ENCODE measurements at regions not wholly inside any gene's neighbourhood (a gene's known extent, or its start where the extent isn't known, plus 50 kb on each side); places are given as distances from the start of the nearest gene placed in this dataset.
A peak's percentile ranks its signal among the peaks of the same experiment; 100 is the strongest.

GRCh38 chr3:31448035-31448881 lies 84.5 kb upstream of the STT3B start:
- POLR2A ChIA-PET: interaction anchor here (0.7 kb wide), 1 partner anchor 9 kb away, joined by 4 read pairs; no protein-coding TSS in a partner anchor
- peak overlapping the region; percentile 0 for H3K4me3 Mint-ChIP-seq
- peaks cover 14% of the 10 kb centered on the region for H3K36me3 Mint-ChIP-seq
- ATAC-seq (ENCODE audit: low read depth): peak; percentile 65
- H3K4me1 Mint-ChIP-seq: peaks cover 11% of the 10 kb centered on the region
- H3K27ac Mint-ChIP-seq: peak overlapping the region; percentile 48
- no peaks in the 10 kb centered on the region for H3K27me3 Mint-ChIP-seq
- peak; percentile 46 for DNase-seq
- H3K9me3 Mint-ChIP-seq: peaks cover 11% of the 10 kb centered on the region

- no peak for DNase-seq
- POLR2A ChIA-PET: no interaction called here
- peak overlapping the region; percentile 0 for H3K4me3 Mint-ChIP-seq
- no peak for ATAC-seq (ENCODE audit: low read depth)
- peaks cover 12% of the 10 kb centered on the region for H3K9me3 Mint-ChIP-seq
- peaks cover 16% of the 10 kb centered on the region for H3K36me3 Mint-ChIP-seq
- H3K27ac Mint-ChIP-seq: peak overlapping the region; percentile 48
- peaks cover 3% of the 10 kb centered on the region for H3K27me3 Mint-ChIP-seq
- H3K4me1 Mint-ChIP-seq: peaks cover 11% of the 10 kb centered on the region
Observed at GRCh38 chr3:31448882-31449243, 83.9 kb upstream of the STT3B start.

DNA sequence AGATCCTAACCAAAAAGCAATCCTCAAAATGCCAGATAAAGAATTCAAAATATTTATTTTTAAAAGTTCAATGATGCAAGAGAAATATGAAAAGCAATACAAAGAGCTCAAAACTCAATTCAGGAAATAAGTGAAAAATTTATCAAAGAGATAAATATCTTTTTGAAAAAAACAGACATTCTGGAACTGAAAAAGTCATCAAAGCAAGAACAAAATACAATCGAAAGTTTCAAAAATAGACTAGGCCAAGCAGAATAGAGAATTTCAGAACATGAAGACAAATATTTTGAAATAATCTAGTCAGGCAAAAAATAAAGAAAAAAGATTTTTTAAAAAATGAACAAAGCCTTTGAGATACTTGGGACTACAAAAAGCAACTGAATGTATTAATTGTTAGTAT lies 83.4 kb upstream of the STT3B start:
- DNase-seq (no peak), ATAC-seq (ENCODE audit: low read depth) (no peak)
- peaks cover 12% of the 10 kb centered on the region for H3K9me3 Mint-ChIP-seq
- peaks cover 3% of the 10 kb centered on the region for H3K27me3 Mint-ChIP-seq
- H3K4me3 Mint-ChIP-seq: no peak overlapping the region
- POLR2A ChIA-PET: no interaction called here
- peaks cover 16% of the 10 kb centered on the region for H3K36me3 Mint-ChIP-seq
- H3K27ac Mint-ChIP-seq: peak overlapping the region; percentile 48
- H3K4me1 Mint-ChIP-seq: peaks cover 11% of the 10 kb centered on the region

GRCh38 chr3:31450345-31450744 lies 82.4 kb upstream of the STT3B start:
- ATAC-seq (ENCODE audit: low read depth): no peak
- Mint-ChIP-seq H3K27ac (no peak overlapping the region), H3K36me3 (peaks cover 16% of the 10 kb centered on the region), H3K4me1 (peaks cover 11% of the 10 kb centered on the region), H3K27me3 (peaks cover 3% of the 10 kb centered on the region), H3K4me3 (no peak overlapping the region), H3K9me3 (peaks cover 12% of the 10 kb centered on the region)
- POLR2A ChIA-PET: no interaction called here
- no peak for DNase-seq

DNA sequence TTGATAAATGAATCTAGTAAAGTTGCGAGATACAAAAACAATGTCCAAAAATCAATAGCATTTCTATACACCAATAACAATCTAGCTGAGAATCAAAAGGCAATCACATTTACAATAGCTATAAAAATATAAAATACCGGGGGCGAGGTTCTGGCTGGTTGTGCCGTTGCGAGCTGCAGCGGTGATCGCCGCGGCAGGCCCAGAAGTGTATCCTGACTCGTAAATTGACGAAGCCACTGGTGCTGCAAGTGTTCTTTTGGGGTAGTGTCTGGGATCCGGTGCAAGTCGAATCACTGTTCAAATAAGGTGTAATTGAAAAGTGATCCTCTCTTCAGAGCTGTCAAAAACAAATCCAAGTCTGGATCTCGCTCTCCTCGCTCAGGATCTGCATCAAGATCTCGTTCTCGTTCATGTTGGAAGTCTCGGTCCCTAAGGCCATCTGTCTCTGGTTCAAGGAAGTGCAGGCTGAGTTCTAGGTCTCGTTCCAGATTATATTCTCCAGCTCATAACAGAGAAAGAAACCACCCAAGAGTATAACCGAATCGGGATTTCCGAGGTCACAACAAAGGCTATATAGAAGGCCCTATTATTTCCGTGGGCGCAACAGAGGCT lies 80.1 kb upstream of the STT3B start:
- H3K4me3 Mint-ChIP-seq: no peak overlapping the region
- H3K4me1 Mint-ChIP-seq: peaks cover 9% of the 10 kb centered on the region
- DNase-seq: no peak
- POLR2A ChIA-PET: no interaction called here
- peaks cover 3% of the 10 kb centered on the region for H3K27me3 Mint-ChIP-seq
- no peak for ATAC-seq (ENCODE audit: low read depth)
- H3K9me3 Mint-ChIP-seq: peaks cover 12% of the 10 kb centered on the region
- peaks cover 20% of the 10 kb centered on the region for H3K36me3 Mint-ChIP-seq
- H3K27ac Mint-ChIP-seq: no peak overlapping the region

DNA sequence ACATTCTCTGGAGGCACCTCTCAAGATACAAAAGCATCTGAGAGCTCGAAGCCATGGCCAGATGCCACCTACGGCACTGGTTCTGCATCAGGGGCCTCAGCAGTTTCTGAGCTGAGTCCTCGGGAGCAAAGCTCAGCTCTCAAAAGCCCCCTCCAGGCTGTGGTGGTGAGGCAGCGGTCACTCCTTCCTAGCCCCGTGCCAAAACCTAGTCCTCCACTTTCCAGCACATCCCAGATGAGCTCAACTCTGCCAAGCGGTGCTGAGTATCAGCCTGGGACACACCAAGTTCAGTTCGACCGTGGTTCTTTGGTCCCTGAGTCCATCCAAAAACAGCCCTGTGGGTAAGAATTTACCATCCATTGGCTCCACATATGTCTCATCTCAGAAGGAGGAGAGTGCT lies 79.3 kb upstream of the STT3B start:
- H3K27me3 Mint-ChIP-seq: peaks cover 3% of the 10 kb centered on the region
- no peak for ATAC-seq (ENCODE audit: low read depth)
- POLR2A ChIA-PET: no interaction called here
- H3K9me3 Mint-ChIP-seq: peaks cover 12% of the 10 kb centered on the region
- H3K27ac Mint-ChIP-seq: no peak overlapping the region
- peaks cover 9% of the 10 kb centered on the region for H3K4me1 Mint-ChIP-seq
- peaks cover 20% of the 10 kb centered on the region for H3K36me3 Mint-ChIP-seq
- no peak for DNase-seq
- H3K4me3 Mint-ChIP-seq: no peak overlapping the region

- no peak for DNase-seq
- H3K27ac Mint-ChIP-seq: no peak overlapping the region
- no peak overlapping the region for H3K4me3 Mint-ChIP-seq
- H3K27me3 Mint-ChIP-seq: peaks cover 3% of the 10 kb centered on the region
- no peaks in the 10 kb centered on the region for H3K4me1 Mint-ChIP-seq
- peaks cover 7% of the 10 kb centered on the region for H3K9me3 Mint-ChIP-seq
- peaks cover 12% of the 10 kb centered on the region for H3K36me3 Mint-ChIP-seq
- ATAC-seq (ENCODE audit: low read depth): no peak
- POLR2A ChIA-PET: no interaction called here
Observed at GRCh38 chr3:31455524-31455923, 77.2 kb upstream of the STT3B start.

- H3K27ac Mint-ChIP-seq: no peak overlapping the region
- H3K4me3 Mint-ChIP-seq: no peak overlapping the region
- ATAC-seq (ENCODE audit: low read depth) (no peak), DNase-seq (no peak)
- peaks cover 3% of the 10 kb centered on the region for H3K27me3 Mint-ChIP-seq
- H3K36me3 Mint-ChIP-seq: peaks cover 13% of the 10 kb centered on the region
- peaks cover 2% of the 10 kb centered on the region for H3K4me1 Mint-ChIP-seq
- POLR2A ChIA-PET: no interaction called here
- H3K9me3 Mint-ChIP-seq: peaks cover 7% of the 10 kb centered on the region
Observed at GRCh38 chr3:31456373-31456772, 76.4 kb upstream of the STT3B start.

- H3K27me3 Mint-ChIP-seq: no peaks in the 10 kb centered on the region
- H3K4me3 Mint-ChIP-seq: no peak overlapping the region
- H3K27ac Mint-ChIP-seq: peak overlapping the region; percentile 70
- DNase-seq (no peak), ATAC-seq (ENCODE audit: low read depth) (no peak)
- H3K4me1 Mint-ChIP-seq: peaks cover 14% of the 10 kb centered on the region
- peaks cover 6% of the 10 kb centered on the region for H3K36me3 Mint-ChIP-seq
- POLR2A ChIA-PET: interaction anchor here (3.5 kb wide), 1 partner anchor 71 kb away, joined by 34 read pairs; the partner anchor contains the start of gene STT3B
- peaks cover 1% of the 10 kb centered on the region for H3K9me3 Mint-ChIP-seq
Observed at GRCh38 chr3:31461426-31461825, 71.3 kb upstream of the STT3B start.

GRCh38 chr3:31462050-31462569 lies 70.6 kb upstream of the STT3B start:
- peak overlapping the region; percentile 70 for H3K27ac Mint-ChIP-seq
- H3K4me1 Mint-ChIP-seq: peaks cover 14% of the 10 kb centered on the region
- H3K27me3 Mint-ChIP-seq: no peaks in the 10 kb centered on the region
- peaks cover 1% of the 10 kb centered on the region for H3K9me3 Mint-ChIP-seq
- no peak for DNase-seq
- peak overlapping the region; percentile 26 for H3K4me3 Mint-ChIP-seq
- POLR2A ChIA-PET: interaction anchor here (3.5 kb wide), 1 partner anchor 70 kb away, joined by 34 read pairs; the partner anchor contains the start of gene STT3B
- ATAC-seq (ENCODE audit: low read depth): peak; percentile 85
- peaks cover 4% of the 10 kb centered on the region for H3K36me3 Mint-ChIP-seq

- POLR2A ChIA-PET: no interaction called here
- H3K27me3 Mint-ChIP-seq: no peaks in the 10 kb centered on the region
- H3K9me3 Mint-ChIP-seq: peaks cover 6% of the 10 kb centered on the region
- no peak overlapping the region for H3K4me3 Mint-ChIP-seq
- H3K36me3 Mint-ChIP-seq: peaks cover 1% of the 10 kb centered on the region
- ATAC-seq (ENCODE audit: low read depth) (no peak), DNase-seq (no peak)
- peaks cover 12% of the 10 kb centered on the region for H3K4me1 Mint-ChIP-seq
- no peak overlapping the region for H3K27ac Mint-ChIP-seq
Observed at GRCh38 chr3:31465999-31466398, 66.7 kb upstream of the STT3B start.

DNA sequence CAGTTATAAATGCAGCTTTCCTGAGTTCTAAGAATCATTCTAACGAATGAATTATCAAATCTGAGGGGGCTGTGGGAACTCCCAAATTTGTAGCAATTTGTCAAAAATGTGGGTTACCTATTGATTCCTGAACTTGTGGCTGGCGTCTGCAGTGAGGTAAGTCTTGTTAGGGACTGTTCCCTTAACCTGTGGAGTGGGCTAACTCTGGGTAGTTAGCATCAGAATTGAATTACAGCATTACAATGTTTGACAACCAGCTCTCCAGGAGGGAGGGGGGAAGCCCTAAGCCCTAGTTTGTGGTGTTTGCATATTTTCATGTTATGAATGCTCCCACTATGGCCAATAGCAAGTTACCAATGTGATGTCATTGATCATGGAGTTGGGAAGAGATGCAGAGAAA lies 65.9 kb upstream of the STT3B start:
- DNase-seq (no peak), ATAC-seq (ENCODE audit: low read depth) (no peak)
- H3K9me3 Mint-ChIP-seq: peaks cover 7% of the 10 kb centered on the region
- H3K27me3 Mint-ChIP-seq: no peaks in the 10 kb centered on the region
- H3K36me3 Mint-ChIP-seq: peaks cover 1% of the 10 kb centered on the region
- H3K4me1 Mint-ChIP-seq: peaks cover 9% of the 10 kb centered on the region
- no peak overlapping the region for H3K27ac Mint-ChIP-seq
- H3K4me3 Mint-ChIP-seq: no peak overlapping the region
- POLR2A ChIA-PET: no interaction called here

DNA sequence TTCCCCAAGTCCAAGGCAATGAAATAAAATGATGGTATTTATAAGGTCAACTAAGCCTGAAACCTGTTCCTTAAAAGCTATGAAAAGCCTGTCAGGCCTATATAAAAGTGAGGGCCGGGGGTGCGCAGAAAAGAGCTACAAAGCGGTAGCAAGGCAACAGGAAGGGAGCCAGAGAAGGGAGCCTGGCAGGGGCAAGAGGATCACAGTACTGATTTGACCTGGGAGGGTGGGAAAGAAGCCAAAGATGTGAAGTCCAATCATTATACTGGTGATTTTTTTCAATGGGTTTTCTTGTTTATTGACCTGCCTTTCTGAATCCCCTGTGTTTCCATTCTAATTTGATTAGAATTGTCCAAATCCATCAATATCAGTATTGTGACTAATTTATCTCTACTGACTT lies 64.3 kb upstream of the STT3B start:
- H3K4me3 Mint-ChIP-seq: no peak overlapping the region
- H3K27me3 Mint-ChIP-seq: no peaks in the 10 kb centered on the region
- H3K4me1 Mint-ChIP-seq: peaks cover 10% of the 10 kb centered on the region
- DNase-seq: no peak
- H3K9me3 Mint-ChIP-seq: peaks cover 14% of the 10 kb centered on the region
- POLR2A ChIA-PET: no interaction called here
- no peak for ATAC-seq (ENCODE audit: low read depth)
- H3K27ac Mint-ChIP-seq: no peak overlapping the region
- H3K36me3 Mint-ChIP-seq: peaks cover 8% of the 10 kb centered on the region

DNA sequence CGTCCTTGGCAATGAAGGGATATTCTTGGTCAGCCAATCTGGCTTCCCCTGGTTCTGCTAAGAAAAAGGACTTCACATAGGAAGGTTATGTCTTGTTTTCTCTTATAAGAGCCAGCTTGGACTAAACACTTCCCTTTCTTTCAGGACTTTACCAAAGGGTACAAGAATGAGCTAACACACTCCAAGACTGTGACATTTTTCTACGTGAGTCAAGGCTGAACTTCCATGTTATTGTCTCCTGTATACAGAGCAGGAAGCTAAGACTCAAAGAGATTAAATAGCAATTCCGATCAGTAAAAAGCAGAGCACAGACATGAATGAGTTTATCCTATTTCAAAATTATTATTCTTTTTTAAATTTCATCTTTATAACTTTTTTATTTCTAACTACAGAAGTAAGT lies 63.3 kb upstream of the STT3B start:
- POLR2A ChIA-PET: no interaction called here
- Mint-ChIP-seq H3K4me1 (peaks cover 10% of the 10 kb centered on the region), H3K9me3 (peaks cover 18% of the 10 kb centered on the region), H3K4me3 (no peak overlapping the region), H3K27me3 (no peaks in the 10 kb centered on the region), H3K27ac (no peak overlapping the region), H3K36me3 (peaks cover 10% of the 10 kb centered on the region)
- ATAC-seq (ENCODE audit: low read depth): no peak
- DNase-seq: no peak
